K562 (cell line): ENCODE measurements at regions not wholly inside any gene's neighbourhood (a gene's known extent, or its start where the extent isn't known, plus 50 kb on each side); places are given as distances from the start of the nearest gene placed in this dataset.

ENCODE experiments used
- CTCF ChIP-seq, 3 experiments: IDR thresholded peaks in 2 of 3; conservative IDR thresholded peaks in 1 of 3; 2 replicates each; pipeline ENCODE4 v1.5.1; 2011 to 2012; ENCODE audit warnings: low read length in 3 of 3, mild to moderate bottlenecking in 3 of 3, control low read depth in 2 of 3, improper control_type of control experiment in 1 of 3, inconsistent platforms in 1 of 3, low read depth in 1 of 3, mixed read lengths in 1 of 3, moderate library complexity in 1 of 3; ENCODE audit not compliant: insufficient read depth in 2 of 3
- ZNF407 ChIP-seq: fragments of 450-650 bp; IDR thresholded peaks from 2 replicates; pipeline ENCODE4 v1.6.1; 2016; ENCODE audit warnings: low read depth

- no peak for TF ChIP-seq CTCF (IDR thresholded peaks at IDR 0.05 in 2 of 3, conservative IDR thresholded peaks at IDR 0.05 in 1 of 3; ENCODE audit: insufficient read depth in 2 of 3, low read depth in 1 of 3, low read length in 3 of 3)
- no peak for TF ChIP-seq ZNF407
These were observed 215.2 kb downstream of the AUH start for GRCh38 chr9:91146391-91147019.
